Heart left ventricle (tissue), 16 donors: ENCODE measurements at regions not wholly inside any gene's neighbourhood (a gene's known extent, or its start where the extent isn't known, plus 50 kb on each side); places are given as distances from the start of the nearest gene placed in this dataset.

Experiments
- ATAC-seq, 4 donors: fragments of 200-7000 bp; cut with Tn5 transposase; one replicate each; pipeline ENCODE4 v1.9.1; 2020 to 2022; ENCODE audit warnings: moderate library complexity in 4 of 4, mild to moderate bottlenecking in 3 of 4, moderate number of reproducible peaks in 1 of 4
- DNase-seq, 5 donors: peaks; one replicate each; pipeline ENCODE4 v3.0.0-alpha.2; 2020
- H3K27ac ChIP-seq, 12 donors: fragments of 200-600 bp; sonication (generic) in 4 of 12; one replicate each; pipeline versions ENCODE4 v1.5.0 to v1.8.0; 2016 to 2022; ENCODE audit warnings: mild to moderate bottlenecking in 2 of 12
- H3K27me3 ChIP-seq, 9 donors: fragments of 200-600 bp; sonication (generic) in 2 of 9; one replicate each; pipeline versions ENCODE4 v1.5.1 to v1.8.0; 2016 to 2022; ENCODE audit warnings: mild to moderate bottlenecking in 3 of 9
- H3K36me3 ChIP-seq, 9 donors: fragments of 200-600 bp; sonication (generic) in 2 of 9; one replicate each; pipeline versions ENCODE4 v1.5.0 to v1.8.0; 2018 to 2022; ENCODE audit warnings: mild to moderate bottlenecking in 2 of 9
- H3K4me1 ChIP-seq, 12 donors: fragments of 200-600 bp; sonication (generic) in 4 of 12; one replicate each; pipeline versions ENCODE4 v1.5.0 to v1.8.0; 2016 to 2022; ENCODE audit warnings: mild to moderate bottlenecking in 3 of 12
- H3K4me3 ChIP-seq, 12 donors: fragments of 200-600 bp; sonication (generic) in 4 of 12; one replicate each; pipeline versions ENCODE4 v1.5.0 to v1.8.0; 2017 to 2022; ENCODE audit warnings: mild to moderate bottlenecking in 9 of 12, moderate library complexity in 4 of 12
- H3K9me3 ChIP-seq, 12 donors: fragments of 200-600 bp; sonication (generic) in 4 of 12; one replicate each; pipeline versions ENCODE4 v1.5.0 to v1.8.0; 2016 to 2022; ENCODE audit warnings: mild to moderate bottlenecking in 1 of 12
- POLR2A ChIP-seq, 2 donors: fragments of 450-650 bp; IDR thresholded peaks; one replicate each; pipeline ENCODE4 v1.6.1; 2017; ENCODE audit warnings: antibody characterized with exemption in 2 of 2, mild to moderate bottlenecking in 2 of 2, moderate library complexity in 2 of 2
- WGBS, 4 donors: extraction: QIAGEN DNeasy Blood & Tissue Kit in 2 of 4; methylation state at CpG; one replicate each; pipeline versions ENCODE4 v1.1.5 to v1.1.7; 2013 to 2018; 5-methylcytosine and 5-hydroxymethylcytosine counted together
- intact Hi-C, 10 donors: fragments of 100-400 bp; cut with DNase I; formaldehyde crosslinking; loops; one replicate each; pipeline versions ENCODE4 v1.11.1 to v1.14.2; 2022
- TF ChIP-seq, protein P1 (sequence below), 12 donors: fragments of 200-600 bp; sonication (generic) in 4 of 12; IDR thresholded peaks; one replicate each; pipeline versions ENCODE4 v1.5.0 to v1.8.0; 2018 to 2022; ENCODE audit warnings: antibody characterized with exemption in 12 of 12, mild to moderate bottlenecking in 5 of 12
- donor health status: ischemic (EF 13 %, LVEDD 7.1; RV severe dilation, severe dysfunction).
- donor health status: healthy with polysubstance abuse.
- donor health status: DM: no; HTN: yes; CAD: no.
- donor health status: DM: no; HTN: no; CAD: no.
- donor health status: ischemic (EF 25% LVEDD 6.9; RV normal size, moderate dysfunction).
- donor health status: ischemic (EF 25% LVEDD 5.7; RV mildly dilated, moderate dysfunction).
- donor health status: healthy.
- donor health status: DM: yes; HTN: yes; CAD: no.
- donor health status: ischemic (EF 35%, LVEDD 5.7; RV mildly dilated, moderate dysfunction).
- donor health status: nonischemic (EF 11% LVEDD 7.7; RV severe dilation, severe dysfunction).
- donor health status: DM: yes; HTN: yes; CAD: no.
- donor health status: PGD.
- donor health status: ischemic (EF 29% LVEDD 5.4; RV normal size, mild dysfunction).
- donor health status: nonischemic (EF 23%, LVEDD 6.1; RV moderate dilation, normal function).

- peak overlapping the region; percentile 21 to 70 (median 58) for H3K27ac ChIP-seq
Observed at GRCh38 chr14:22482085-22482694, 106.8 kb downstream of the DAD1 start.

GRCh38 chr14:22481546-22481945 lies 107.5 kb downstream of the DAD1 start:
- DNase-seq: no peak
- TF ChIP-seq, protein P1, sequence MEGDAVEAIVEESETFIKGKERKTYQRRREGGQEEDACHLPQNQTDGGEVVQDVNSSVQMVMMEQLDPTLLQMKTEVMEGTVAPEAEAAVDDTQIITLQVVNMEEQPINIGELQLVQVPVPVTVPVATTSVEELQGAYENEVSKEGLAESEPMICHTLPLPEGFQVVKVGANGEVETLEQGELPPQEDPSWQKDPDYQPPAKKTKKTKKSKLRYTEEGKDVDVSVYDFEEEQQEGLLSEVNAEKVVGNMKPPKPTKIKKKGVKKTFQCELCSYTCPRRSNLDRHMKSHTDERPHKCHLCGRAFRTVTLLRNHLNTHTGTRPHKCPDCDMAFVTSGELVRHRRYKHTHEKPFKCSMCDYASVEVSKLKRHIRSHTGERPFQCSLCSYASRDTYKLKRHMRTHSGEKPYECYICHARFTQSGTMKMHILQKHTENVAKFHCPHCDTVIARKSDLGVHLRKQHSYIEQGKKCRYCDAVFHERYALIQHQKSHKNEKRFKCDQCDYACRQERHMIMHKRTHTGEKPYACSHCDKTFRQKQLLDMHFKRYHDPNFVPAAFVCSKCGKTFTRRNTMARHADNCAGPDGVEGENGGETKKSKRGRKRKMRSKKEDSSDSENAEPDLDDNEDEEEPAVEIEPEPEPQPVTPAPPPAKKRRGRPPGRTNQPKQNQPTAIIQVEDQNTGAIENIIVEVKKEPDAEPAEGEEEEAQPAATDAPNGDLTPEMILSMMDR (IDR thresholded peaks at IDR 0.05): no peak
- no peak for TF ChIP-seq POLR2A (IDR thresholded peaks at IDR 0.05)
- no peaks in the 10 kb centered on the region for H3K27me3 ChIP-seq
- ATAC-seq: peak in 1 of 4 donors; percentile 16
- no peak overlapping the region for H3K4me3 ChIP-seq
- no peaks in the 10 kb centered on the region for H3K9me3 ChIP-seq
- peak overlapping the region; percentile 21 to 70 (median 58) for H3K27ac ChIP-seq
- intact Hi-C loops: loop anchor here in 2 of 10 donors (2.0 to 5.0 kb wide), 3 partner anchors 31 to 76 kb away; no protein-coding TSS in a partner anchor
- WGBS, 4 donors: 34 to 47% (median 40%) methylated on average over 4 of the region's 4 CpGs
- no peaks in the 10 kb centered on the region for H3K36me3 ChIP-seq
- peaks cover 11 to 90% (median 71%) of the 10 kb centered on the region in 12 donors for H3K4me1 ChIP-seq

More at GRCh38 chr14:22482085-22482694, 106.8 kb downstream of the DAD1 start:
- peaks cover 11 to 87% (median 69%) of the 10 kb centered on the region in 12 donors for H3K4me1 ChIP-seq
- ATAC-seq: peak in 1 of 4 donors; percentile 9
- H3K36me3 ChIP-seq: no peaks in the 10 kb centered on the region
- DNase-seq: no peak
- H3K4me3 ChIP-seq: peak overlapping the region in 1 of 12 donors; percentile 4
- H3K9me3 ChIP-seq: no peaks in the 10 kb centered on the region
- intact Hi-C loops: loop anchor here in 2 of 10 donors (5.0 kb wide), 2 partner anchors 65 to 75 kb away; no protein-coding TSS in a partner anchor
- WGBS, 4 donors: 39 to 51% (median 45%) methylated on average over 8 of the region's 8 CpGs
- no peaks in the 10 kb centered on the region for H3K27me3 ChIP-seq
- TF ChIP-seq, protein P1 (IDR thresholded peaks at IDR 0.05): no peak
- TF ChIP-seq POLR2A (IDR thresholded peaks at IDR 0.05): no peak

- no peaks in the 10 kb centered on the region for H3K36me3 ChIP-seq
- no peak for DNase-seq
- peak overlapping the region in 1 of 12 donors; percentile 54 for H3K27ac ChIP-seq
- H3K4me3 ChIP-seq: no peak overlapping the region
- 58 to 75% (median 65%) methylated on average over 3 of the region's 3 CpGs for WGBS, 4 donors
- ATAC-seq: no peak
- TF ChIP-seq, protein P1 (IDR thresholded peaks at IDR 0.05): no peak
- no peak for TF ChIP-seq POLR2A (IDR thresholded peaks at IDR 0.05)
- H3K9me3 ChIP-seq: no peaks in the 10 kb centered on the region
- intact Hi-C loops: loop anchor here in 5 of 10 donors (2.0 to 10.0 kb wide), 6 partner anchors 32 to 77 kb away; no protein-coding TSS in a partner anchor
- H3K4me1 ChIP-seq: peaks cover 10 to 93% (median 65%) of the 10 kb centered on the region in 12 donors
- no peaks in the 10 kb centered on the region for H3K27me3 ChIP-seq
Observed at GRCh38 chr14:22479776-22480464, 109.1 kb downstream of the DAD1 start.

GRCh38 chr14:22479132-22479531 lies 109.9 kb downstream of the DAD1 start:
- peaks cover 10 to 93% (median 58%) of the 10 kb centered on the region in 12 donors for H3K4me1 ChIP-seq
- intact Hi-C loops: loop anchor here in 3 of 10 donors (5.0 to 10.0 kb wide), 4 partner anchors 33 to 78 kb away; no protein-coding TSS in a partner anchor
- no peaks in the 10 kb centered on the region for H3K36me3 ChIP-seq
- H3K4me3 ChIP-seq: no peak overlapping the region
- H3K27ac ChIP-seq: peak overlapping the region in 1 of 12 donors; percentile 51
- 67 to 77% (median 70%) methylated on average over 6 of the region's 6 CpGs for WGBS, 4 donors
- no peaks in the 10 kb centered on the region for H3K9me3 ChIP-seq
- ATAC-seq: no peak
- TF ChIP-seq, protein P1 (IDR thresholded peaks at IDR 0.05): no peak
- no peak for TF ChIP-seq POLR2A (IDR thresholded peaks at IDR 0.05)
- no peak for DNase-seq
- H3K27me3 ChIP-seq: no peaks in the 10 kb centered on the region
